DMS 273 (cell line): ENCODE measurements at regions not wholly inside any gene's neighbourhood (a gene's known extent, or its start where the extent isn't known, plus 50 kb on each side); places are given as distances from the start of the nearest gene placed in this dataset.
A peak's percentile ranks its signal among the peaks of the same experiment; 100 is the strongest.

Experiments
- DNase-seq: peaks from one replicate; lab custom pipeline; 2025; ENCODE audit not compliant: unreplicated experiment; lab: John Stamatoyannopoulos, UW

GRCh38 chr9:89721176-89721700 lies 116.4 kb downstream of the GADD45G start:
- peak; percentile 73 for DNase-seq

GRCh38 chr9:89721971-89722530 lies 117.2 kb downstream of the GADD45G start:
- DNase-seq = no peak

- DNase-seq = no peak
Measured at GRCh38 chr9:89722712-89723111, 117.9 kb downstream of the GADD45G start.

GRCh38 chr9:89723469-89724100 lies 118.8 kb downstream of the GADD45G start:
- DNase-seq = peak; percentile 66

GRCh38 chr9:89724659-89725058 lies 119.8 kb downstream of the GADD45G start:
- no peak for DNase-seq

- DNase-seq = no peak
Measured at GRCh38 chr9:89725271-89725670, 120.5 kb downstream of the GADD45G start.

- no peak for DNase-seq
Measured at GRCh38 chr9:89729954-89730530, 125.2 kb downstream of the GADD45G start.

GRCh38 chr9:89730715-89731114 lies 125.9 kb downstream of the GADD45G start:
- DNase-seq = no peak

- DNase-seq = no peak
Measured at GRCh38 chr9:89731262-89732182, 126.7 kb downstream of the GADD45G start.

GRCh38 chr9:89732295-89732938 lies 127.6 kb downstream of the GADD45G start:
- no peak for DNase-seq

- no peak for DNase-seq
Measured at GRCh38 chr9:89732939-89733324, 128.1 kb downstream of the GADD45G start.

GRCh38 chr9:89734600-89735041 lies 129.8 kb downstream of the GADD45G start:
- DNase-seq = no peak

- DNase-seq = peak; percentile 11
Measured at GRCh38 chr9:89738137-89738932, 133.5 kb downstream of the GADD45G start.

GRCh38 chr9:89739511-89739910 lies 134.7 kb downstream of the GADD45G start:
- no peak for DNase-seq

- DNase-seq = no peak
Measured at GRCh38 chr9:89739916-89740315, 135.1 kb downstream of the GADD45G start.

GRCh38 chr9:89740722-89741121 lies 135.9 kb downstream of the GADD45G start:
- DNase-seq = no peak

- DNase-seq = no peak
Measured at GRCh38 chr9:89742660-89743059, 137.8 kb downstream of the GADD45G start.

GRCh38 chr9:89743216-89743572 lies 138.4 kb downstream of the GADD45G start:
- DNase-seq = no peak

- no peak for DNase-seq
Measured at GRCh38 chr9:89743573-89744254, 138.9 kb downstream of the GADD45G start.

GRCh38 chr9:89744255-89744648 lies 139.4 kb downstream of the GADD45G start:
- DNase-seq = no peak
